Fibroblast of the aortic adventitia (primary cell): ENCODE measurements at regions not wholly inside any gene's neighbourhood (a gene's known extent, or its start where the extent isn't known, plus 50 kb on each side); places are given as distances from the start of the nearest gene placed in this dataset.
"Not testable (repeated sequence)": the region's sequence is repeated elsewhere in the genome, so short reads cannot be mapped to it uniquely, and the experiment has no call there.

Experiments
- DNase-seq: peaks from one replicate; pipeline ENCODE4 v3.0.0-alpha.2; 2010; ENCODE audit warnings: low read depth
- H3K4me3 ChIP-seq: 2 replicates; pipeline ENCODE4 v1.5.1; 2011; ENCODE audit warnings: low read depth, mild to moderate bottlenecking, control low read depth, low read length, moderate library complexity
- CTCF ChIP-seq: IDR thresholded peaks from 2 replicates; pipeline ENCODE4 v1.5.1; 2011; ENCODE audit warnings: mild to moderate bottlenecking, low read length, control low read depth, inconsistent platforms; ENCODE audit not compliant: insufficient read depth

DNA sequence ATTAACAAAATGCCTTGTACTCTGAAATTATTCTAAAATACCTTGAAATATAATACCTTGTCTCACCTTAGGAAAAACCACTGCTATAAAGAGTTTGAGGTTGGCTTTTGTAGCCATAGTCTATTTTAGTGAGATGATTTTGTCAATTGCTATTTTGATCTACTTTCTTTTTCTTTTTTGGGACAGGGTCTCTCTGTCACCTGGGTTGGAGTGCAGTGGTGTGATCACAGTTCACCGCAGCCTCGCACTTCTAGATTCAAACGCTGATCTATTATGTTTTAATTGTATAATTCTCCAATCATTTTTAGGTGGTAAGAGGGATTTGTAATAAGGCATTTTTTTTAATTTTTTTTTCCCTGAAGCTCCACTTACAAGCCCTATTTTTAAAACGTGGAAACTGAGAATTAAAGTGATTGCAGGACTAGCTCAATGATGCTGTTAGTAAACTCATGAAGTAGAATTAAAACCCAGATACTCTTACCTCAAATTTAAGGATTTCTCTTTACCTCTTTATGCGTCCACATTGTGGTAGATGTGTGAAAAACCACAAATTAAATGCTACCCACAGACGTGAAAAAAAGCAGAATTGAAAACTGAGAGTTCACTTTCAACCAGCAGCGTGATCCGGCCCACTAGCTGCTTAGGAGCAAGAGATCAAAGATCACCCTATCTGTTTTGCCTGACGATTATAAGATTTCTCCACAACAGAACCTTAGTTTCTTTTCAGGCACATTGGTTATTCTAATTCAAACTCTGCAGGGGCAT is 384.2 kb downstream of the CGGBP1 start:
- H3K4me3 ChIP-seq: no peak overlapping the region
- no peak for DNase-seq
- no peak for TF ChIP-seq CTCF

- TF ChIP-seq CTCF: no peak
- H3K4me3 ChIP-seq: no peak overlapping the region
- DNase-seq: no peak
These were observed 385.7 kb downstream of the CGGBP1 start for GRCh38 chr3:87673132-87673531.

DNA sequence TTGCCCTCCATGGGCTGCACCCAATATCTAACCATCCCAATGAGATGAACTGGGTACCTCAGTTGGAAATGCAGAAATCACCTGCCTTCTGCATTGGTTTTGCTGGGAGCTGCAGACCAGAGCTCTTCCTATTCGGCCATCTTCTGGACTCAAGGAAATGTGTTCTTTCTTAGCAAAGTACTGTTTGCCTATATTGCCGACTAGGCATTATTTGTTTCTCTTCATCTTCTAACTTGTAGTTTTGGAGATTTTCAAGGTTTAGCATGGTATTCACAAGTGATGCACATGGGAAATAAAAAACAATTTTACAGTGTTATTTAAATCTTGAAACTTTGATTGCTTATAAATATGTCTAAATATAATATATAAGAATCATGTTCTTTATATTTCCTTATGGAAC is 377.8 kb upstream of the POU1F1 start:
- H3K4me3 ChIP-seq: no peak overlapping the region
- TF ChIP-seq CTCF: no peak
- DNase-seq: no peak

DNA sequence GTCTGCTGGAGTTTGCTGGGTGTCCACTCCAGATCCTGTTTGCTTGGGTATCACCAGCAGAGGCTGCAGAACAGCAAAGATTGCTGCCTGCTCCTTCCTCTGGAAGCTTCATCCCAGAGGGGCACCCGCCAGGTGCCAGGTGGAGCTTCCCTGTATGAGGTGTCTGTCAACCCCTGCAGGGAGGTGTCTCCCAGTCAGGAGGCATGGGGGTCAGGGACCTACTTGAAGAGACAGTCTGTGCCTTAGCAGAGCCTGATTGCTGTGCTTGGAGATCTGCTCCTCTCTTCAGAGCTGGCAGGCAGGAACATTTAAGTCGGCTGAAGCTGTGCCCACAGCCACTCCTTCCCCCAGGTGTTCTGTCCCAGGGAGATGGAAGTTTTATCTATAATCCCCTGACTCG is 376.8 kb upstream of the POU1F1 start:
- not testable (repeated sequence) for H3K4me3 ChIP-seq, DNase-seq

DNA sequence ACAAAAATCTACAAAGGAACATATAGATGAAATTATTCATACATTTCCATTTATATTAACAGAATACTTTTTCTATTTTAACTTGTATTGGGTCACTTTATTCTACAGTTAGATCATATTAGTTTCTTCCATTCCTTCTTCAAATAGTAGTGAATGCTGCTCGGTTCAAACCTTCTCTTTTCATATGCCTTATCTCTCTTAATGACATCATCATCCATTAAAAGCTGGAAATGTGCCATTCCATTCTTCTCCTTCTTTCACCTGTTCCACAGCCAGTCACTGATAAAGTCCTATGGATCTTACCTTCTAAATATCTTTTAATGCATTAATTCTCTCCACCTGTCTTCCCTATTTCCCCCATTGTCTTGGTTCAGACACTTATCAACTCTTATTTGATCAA is 358.0 kb upstream of the POU1F1 start:
- no peak for TF ChIP-seq CTCF
- H3K4me3 ChIP-seq: no peak overlapping the region
- no peak for DNase-seq

DNA sequence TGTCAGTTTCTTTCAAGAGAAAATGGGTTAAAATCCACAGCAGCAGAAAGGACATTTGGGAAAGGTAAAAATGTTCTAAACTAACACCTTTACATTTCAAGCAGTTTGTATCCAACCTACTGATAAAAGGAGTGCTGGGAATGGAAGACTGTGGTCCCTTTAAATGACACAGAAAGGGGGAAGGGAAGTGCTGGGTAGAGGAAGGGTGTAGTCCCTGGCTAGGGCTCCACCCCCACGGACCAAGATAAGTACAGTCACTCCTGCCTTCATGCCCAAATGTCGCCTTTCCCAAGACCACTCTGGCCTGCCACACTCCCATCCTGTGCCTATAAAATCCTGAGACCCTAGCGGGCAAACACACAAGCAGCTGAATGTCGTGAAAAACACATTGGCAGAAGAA is 350.9 kb upstream of the POU1F1 start:
- no peak overlapping the region for H3K4me3 ChIP-seq
- TF ChIP-seq CTCF: no peak
- DNase-seq: no peak

- peak; percentile 19 for DNase-seq
- no peak overlapping the region for H3K4me3 ChIP-seq
- no peak for TF ChIP-seq CTCF
These were observed 350.2 kb upstream of the POU1F1 start for GRCh38 chr3:87626546-87626945.
